B cell (primary cell): ENCODE measurements at regions not wholly inside any gene's neighbourhood (a gene's known extent, or its start where the extent isn't known, plus 50 kb on each side); places are given as distances from the start of the nearest gene placed in this dataset.

ENCODE experiments used
- ATAC-seq: fragments of 200-7000 bp; cut with Tn5 transposase; one replicate; pipeline ENCODE4 v1.10.0; 2021; ENCODE audit warnings: low read depth, mild to moderate bottlenecking, moderate number of reproducible peaks, moderate library complexity
- CTCF ChIA-PET: fragments of 350-600 bp; sonication (Branson Sonifier 250); formaldehyde crosslinking; loops from one replicate; lab custom pipeline; 2021; ENCODE audit warnings: antibody characterized with exemption, inconsistent platforms; lab: Charles Lee
- POLR2A ChIA-PET: fragments of 350-600 bp; sonication (Branson Sonifier 250); formaldehyde crosslinking; loops from one replicate; lab custom pipeline; 2021; ENCODE audit warnings: antibody characterized with exemption; lab: Charles Lee
- DNase-seq: peaks from one replicate; pipeline ENCODE4 v3.0.0; 2013
- H2AFZ ChIP-seq: 2 replicates; pipeline ENCODE4 v1.6.1; 2012; ENCODE audit warnings: mild to moderate bottlenecking, low read depth, low read length; ENCODE audit not compliant: insufficient read depth, poor library complexity, severe bottlenecking
- H3K27ac ChIP-seq, 2 donors: 1 replicate in 1 of 2; 2 replicates in 1 of 2; pipeline ENCODE4 v1.5.1; 2012 to 2013; ENCODE audit warnings: low read length in 2 of 2, mild to moderate bottlenecking in 2 of 2, moderate library complexity in 1 of 2
- H3K27me3 ChIP-seq, 4 experiments: fragments of 200-600 bp in 1 of 4; sonication (generic) in 1 of 4; replicated peaks in 1 of 4; 1 replicate in 2 of 4; 2 replicates in 2 of 4; pipeline versions ENCODE4 v1.6.1 to v1.7.0; 2013 to 2016; ENCODE audit warnings: low read length in 3 of 4, mild to moderate bottlenecking in 2 of 4, mixed read lengths in 1 of 4, moderate library complexity in 1 of 4; ENCODE audit not compliant: insufficient read depth in 4 of 4, control insufficient read depth in 3 of 4; ENCODE audit errors: control extremely low read depth in 1 of 4
- H3K36me3 ChIP-seq, 2 experiments: replicated peaks in 1 of 2; 1 replicate in 1 of 2; 2 replicates in 1 of 2; pipeline versions ENCODE4 v1.6.1 to v1.7.1; 2013; ENCODE audit warnings: low read length in 1 of 2; ENCODE audit not compliant: insufficient read depth in 2 of 2, control insufficient read depth in 1 of 2; ENCODE audit errors: control extremely low read depth in 1 of 2, extremely low read depth in 1 of 2
- H3K4me1 ChIP-seq, 2 donors: fragments of 200-600 bp in 1 of 2; sonication (generic) in 1 of 2; 1 replicate in 1 of 2; 2 replicates in 1 of 2; pipeline versions ENCODE4 v1.5.1 to v1.6.1; 2013 to 2017; ENCODE audit warnings: low read length in 2 of 2; ENCODE audit not compliant: control insufficient read depth in 2 of 2, insufficient read depth in 2 of 2
- H3K4me2 ChIP-seq: replicated peaks from 2 replicates; pipeline ENCODE3; 2012; ENCODE audit warnings: mild to moderate bottlenecking, low read depth, low read length; ENCODE audit not compliant: poor library complexity, severe bottlenecking
- H3K4me3 ChIP-seq, 5 experiments: fragments of 200-600 bp in 1 of 5; sonication (generic) in 1 of 5; 1 replicate in 3 of 5; 2 replicates in 2 of 5; pipeline versions ENCODE4 v1.5.1 to v1.7.0; 2011 to 2016; ENCODE audit warnings: low read length in 4 of 5, mild to moderate bottlenecking in 4 of 5, low read depth in 2 of 5, control low read depth in 1 of 5, moderate library complexity in 1 of 5; ENCODE audit not compliant: insufficient read depth in 1 of 5; ENCODE audit errors: control extremely low read depth in 1 of 5, extremely low read depth in 1 of 5
- H3K79me2 ChIP-seq: fragments of 200-600 bp; sonication (generic); one replicate; pipeline ENCODE4 v1.6.0; 2016; ENCODE audit warnings: low read length; ENCODE audit not compliant: control insufficient read depth, insufficient read depth
- H3K9ac ChIP-seq: fragments of 200-600 bp; sonication (generic); 2 replicates; pipeline ENCODE4 v1.6.1; 2017; ENCODE audit warnings: mild to moderate bottlenecking, low read length, moderate library complexity
- H3K9me3 ChIP-seq, 3 donors: one replicate each; pipeline versions ENCODE4 v1.6.1 to v1.7.1; 2013; ENCODE audit warnings: low read length in 2 of 3; ENCODE audit not compliant: control insufficient read depth in 2 of 3, insufficient read depth in 1 of 3; ENCODE audit errors: control extremely low read depth in 1 of 3
- H4K20me1 ChIP-seq: 2 replicates; pipeline ENCODE4 v1.6.0; 2012; ENCODE audit warnings: mild to moderate bottlenecking, low read length; ENCODE audit not compliant: insufficient read depth, control insufficient read depth, poor library complexity, severe bottlenecking
- H3K27ac Mint-ChIP-seq: one replicate; pipeline ENCODE4 v1.8.0; 2021; ENCODE audit warnings: mixed read lengths
- H3K27me3 Mint-ChIP-seq: one replicate; pipeline ENCODE4 v1.8.0; 2021; ENCODE audit warnings: mixed read lengths
- H3K4me1 Mint-ChIP-seq: one replicate; pipeline ENCODE4 v1.8.0; 2021; ENCODE audit warnings: mixed read lengths
- H3K4me3 Mint-ChIP-seq: one replicate; pipeline ENCODE4 v1.8.0; 2021; ENCODE audit warnings: mixed read lengths
- H3K9me3 Mint-ChIP-seq: one replicate; pipeline ENCODE4 v1.8.0; 2022; ENCODE audit warnings: mixed read lengths; ENCODE audit not compliant: insufficient read depth
- CTCF ChIP-seq: fragments of 200-600 bp; IDR thresholded peaks from one replicate; pipeline ENCODE4 v1.8.0; 2022; ENCODE audit warnings: antibody characterized with exemption, mild to moderate bottlenecking
- EZH2 ChIP-seq: IDR thresholded peaks from 2 replicates; pipeline ENCODE4 v1.6.1; 2012; ENCODE audit warnings: borderline replicate concordance, low read depth, mild to moderate bottlenecking, moderate library complexity, low read length; ENCODE audit not compliant: insufficient read depth, poor library complexity, severe bottlenecking
- WGBS: methylation state at CpG from one replicate; pipeline ENCODE4 v1.1.5; 2013; ENCODE audit warnings: missing lambda C conversion rate; ENCODE audit not compliant: insufficient coverage; 5-methylcytosine and 5-hydroxymethylcytosine counted together
- intact Hi-C: fragments of 100-400 bp; cut with micrococcal nuclease; formaldehyde crosslinking; loops from one replicate; pipeline ENCODE4 v1.10.0; 2022

- H3K9me3 ChIP-seq, result no peaks in the 10 kb centered on the region
- H4K20me1 ChIP-seq, result no peaks in the 10 kb centered on the region
- no peak overlapping the region for H3K4me2 ChIP-seq
- no peaks in the 10 kb centered on the region for H3K27me3 ChIP-seq
- no peak overlapping the region for H3K9ac ChIP-seq
- ChIA-PET CTCF (no interaction called here), POLR2A (no interaction called here)
- DNase-seq, result no peak
- no peaks in the 10 kb centered on the region for H3K36me3 ChIP-seq
- TF ChIP-seq CTCF (no peak), EZH2 (no peak)
- no peak for ATAC-seq
- H3K27me3 Mint-ChIP-seq, result peaks cover 36% of the 10 kb centered on the region
- no peaks in the 10 kb centered on the region for H3K4me1 ChIP-seq
- H3K4me1 Mint-ChIP-seq, result no peaks in the 10 kb centered on the region
- H2AFZ ChIP-seq, result no peak overlapping the region
- 94% methylated on average over 11 of the region's 14 CpGs for WGBS
- no peak overlapping the region for H3K4me3 Mint-ChIP-seq
- no peak overlapping the region for H3K4me3 ChIP-seq
- no peak overlapping the region for H3K27ac ChIP-seq
- no peak overlapping the region for H3K27ac Mint-ChIP-seq
- H3K79me2 ChIP-seq, result no peaks in the 10 kb centered on the region
- intact Hi-C loops, result no loop called here
- peaks cover 2% of the 10 kb centered on the region for H3K9me3 Mint-ChIP-seq
Measured at GRCh38 chr4:83724485-83725335, 188.8 kb downstream of the GPAT3 start.

- no peak overlapping the region for H3K4me2 ChIP-seq
- H3K4me3 ChIP-seq, result no peak overlapping the region
- H3K27me3 ChIP-seq, result no peaks in the 10 kb centered on the region
- no peaks in the 10 kb centered on the region for H4K20me1 ChIP-seq
- TF ChIP-seq EZH2, result no peak
- TF ChIP-seq CTCF, result no peak
- no peaks in the 10 kb centered on the region for H3K9me3 ChIP-seq
- ChIA-PET CTCF (interaction anchor here (0.6 kb wide), 1 partner anchor 276 kb away, joined by 3 read pairs; no protein-coding TSS in a partner anchor), POLR2A (no interaction called here)
- H2AFZ ChIP-seq, result no peak overlapping the region
- H3K9ac ChIP-seq, result no peak overlapping the region
- Mint-ChIP-seq H3K4me3 (no peak overlapping the region), H3K4me1 (no peaks in the 10 kb centered on the region), H3K9me3 (no peaks in the 10 kb centered on the region), H3K27me3 (peaks cover 36% of the 10 kb centered on the region), H3K27ac (no peak overlapping the region)
- H3K4me1 ChIP-seq, result no peaks in the 10 kb centered on the region
- DNase-seq (no peak), ATAC-seq (no peak)
- no peaks in the 10 kb centered on the region for H3K36me3 ChIP-seq
- intact Hi-C loops, result no loop called here
- H3K27ac ChIP-seq, result no peak overlapping the region
- no peaks in the 10 kb centered on the region for H3K79me2 ChIP-seq
- 60% methylated on average over 1 of the region's 6 CpGs for WGBS
Measured at GRCh38 chr4:83723609-83724008, 187.7 kb downstream of the GPAT3 start.
